EH (cell line): ENCODE measurements at regions not wholly inside any gene's neighbourhood (a gene's known extent, or its start where the extent isn't known, plus 50 kb on each side); places are given as distances from the start of the nearest gene placed in this dataset.
"Not testable (repeated sequence)": the region's sequence is repeated elsewhere in the genome, so short reads cannot be mapped to it uniquely, and the experiment has no call there.

ENCODE experiments used
- DNase-seq: peaks from one replicate; pipeline ENCODE4 v3.0.0-alpha.2; 2015; ENCODE audit warnings: low read depth

DNA sequence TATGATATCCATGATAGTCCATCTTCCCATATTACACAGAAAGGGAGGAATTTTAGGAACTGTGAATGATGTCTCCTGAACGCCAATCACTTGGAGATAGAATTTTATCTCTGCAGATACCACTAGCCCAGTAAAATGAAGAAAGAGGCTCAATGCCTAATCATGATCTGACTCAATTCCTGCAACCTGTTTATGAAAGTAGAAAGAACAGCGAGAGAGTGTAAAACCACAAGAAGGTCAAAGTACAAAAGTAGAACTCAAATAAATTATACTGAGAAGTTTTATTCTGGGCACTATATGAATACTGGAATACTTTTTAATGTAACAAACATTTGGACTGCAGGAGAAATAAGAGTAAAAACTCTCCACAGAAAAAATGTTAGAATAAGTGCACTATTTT is 892.1 kb upstream of the DDX18 start:
- no peak for DNase-seq

DNA sequence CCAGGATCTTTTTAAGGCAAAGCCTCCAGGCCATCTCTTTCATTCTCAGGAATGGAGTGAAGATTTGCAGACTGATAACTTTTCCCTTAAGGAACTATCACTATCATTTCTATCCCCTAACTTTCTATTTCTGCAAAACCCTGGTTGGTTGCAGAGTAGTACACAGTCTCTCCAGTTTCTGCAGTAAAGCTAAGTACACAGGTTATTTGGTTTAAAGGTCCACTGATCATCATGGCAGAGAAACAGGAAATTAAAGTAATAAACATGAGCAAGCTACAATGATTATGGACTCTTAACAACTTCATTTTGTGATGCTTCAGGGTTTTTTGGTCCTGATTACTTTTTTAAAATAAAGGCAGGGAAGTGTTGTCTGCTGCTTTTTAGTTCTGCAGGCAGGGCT is 890.0 kb upstream of the DDX18 start:
- no peak for DNase-seq

DNA sequence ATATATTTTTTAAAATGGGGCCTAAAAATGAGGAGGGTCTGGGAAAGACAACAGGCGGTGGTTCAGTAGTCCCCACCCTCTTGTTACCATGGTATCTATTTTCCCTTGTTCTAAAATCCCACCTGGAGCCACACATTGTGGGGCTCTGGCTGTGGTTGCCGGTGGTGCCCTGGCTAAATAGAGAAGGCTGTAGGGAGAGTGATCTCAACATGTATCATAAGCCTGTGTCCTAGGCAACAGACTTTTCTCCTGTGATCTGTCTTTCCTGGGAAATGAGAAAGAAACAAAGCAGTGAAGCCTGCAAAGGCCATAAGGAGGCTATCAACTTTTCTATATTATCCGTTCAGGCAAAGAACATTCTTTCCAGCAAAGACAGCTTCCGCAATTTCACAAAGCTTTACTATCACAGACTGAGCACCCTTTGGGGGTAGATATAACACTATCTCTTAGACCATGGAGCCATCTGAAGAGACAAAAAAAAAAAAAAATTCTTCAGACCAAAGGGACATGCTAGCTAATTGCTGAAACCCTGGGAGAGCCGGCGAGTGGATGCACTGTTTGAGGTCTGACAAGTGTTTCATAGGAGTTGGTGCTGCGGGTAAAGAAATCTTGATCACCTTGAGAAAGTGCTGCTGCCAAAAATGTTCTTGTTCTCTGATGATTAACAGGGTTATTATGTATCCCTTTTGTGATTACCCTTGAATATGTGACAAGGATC is 879.2 kb upstream of the DDX18 start:
- no peak for DNase-seq

DNA sequence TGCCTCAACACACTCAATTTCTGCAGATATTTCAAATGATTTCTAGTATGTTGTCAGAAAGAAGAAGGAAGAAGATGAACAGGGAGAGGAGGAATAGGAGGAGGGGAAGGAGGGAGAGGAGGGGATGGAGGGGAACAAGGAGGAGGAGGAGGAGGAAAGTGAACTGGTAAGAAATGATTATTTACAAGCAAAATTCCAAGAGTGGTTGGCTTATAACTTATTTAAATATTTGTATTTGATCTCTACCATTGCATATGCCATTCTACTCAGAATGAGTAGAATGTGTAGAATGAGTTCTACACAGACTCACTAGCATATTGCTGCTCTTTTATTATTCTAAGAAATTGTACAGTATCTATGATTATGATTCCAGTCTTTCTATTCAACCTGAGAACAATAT is 866.2 kb upstream of the DDX18 start:
- no peak for DNase-seq

DNA sequence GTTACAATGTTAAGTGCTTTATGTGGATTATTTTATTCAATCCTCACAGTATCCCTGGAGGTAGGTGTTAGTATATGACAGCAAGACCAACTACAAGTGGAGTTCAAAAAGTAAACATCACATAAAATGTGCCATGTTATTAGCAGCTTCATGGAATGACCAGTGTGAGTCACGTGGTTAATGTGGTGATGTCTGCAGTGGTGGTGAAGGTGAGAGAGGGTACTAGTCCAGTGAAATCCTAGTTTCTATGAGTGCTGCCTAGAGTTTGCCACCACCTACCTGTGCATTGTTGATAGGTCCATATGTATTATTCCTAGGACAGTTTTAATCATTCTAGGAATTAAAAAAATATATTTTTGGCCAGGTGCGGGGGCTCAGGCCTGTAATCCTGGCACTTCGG is 865.2 kb upstream of the DDX18 start:
- no peak for DNase-seq

DNA sequence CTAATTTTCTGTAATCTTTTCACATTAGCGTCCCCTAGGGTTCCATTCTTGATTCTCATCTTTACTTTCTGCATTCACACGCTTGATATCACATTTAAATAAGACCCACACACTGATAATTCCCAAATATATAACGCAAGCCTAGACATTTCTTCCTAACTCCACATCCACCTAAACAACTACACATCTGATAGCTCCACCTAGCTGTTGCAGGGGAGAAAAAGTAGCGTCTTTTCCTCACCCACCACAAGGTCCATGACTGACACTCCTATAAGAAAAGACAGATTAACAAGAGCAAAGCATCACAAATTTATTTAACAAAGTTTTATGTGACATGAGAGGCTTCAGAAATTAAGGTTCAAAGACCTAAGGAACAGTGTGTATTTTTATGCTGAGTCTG is 862.2 kb upstream of the DDX18 start:
- DNase-seq = no peak

DNA sequence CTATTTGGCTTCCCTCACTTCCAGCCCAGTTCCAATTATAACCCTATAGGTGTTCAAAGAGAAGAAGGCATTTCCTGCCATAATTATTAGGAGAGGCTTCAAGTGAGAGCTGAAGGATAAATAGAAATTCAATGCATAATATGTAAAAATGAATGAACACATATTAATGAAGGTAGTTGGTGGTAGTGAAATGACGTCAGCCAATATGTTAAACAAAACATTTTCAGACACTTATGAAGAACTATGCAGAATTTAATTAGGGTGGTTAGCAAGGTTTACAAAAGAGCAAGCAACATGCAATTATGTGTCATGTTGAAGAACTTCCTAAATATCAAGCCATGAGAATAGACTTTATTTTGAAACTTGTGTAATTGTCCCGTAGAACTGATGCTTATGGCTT is 858.8 kb upstream of the DDX18 start:
- no peak for DNase-seq

DNA sequence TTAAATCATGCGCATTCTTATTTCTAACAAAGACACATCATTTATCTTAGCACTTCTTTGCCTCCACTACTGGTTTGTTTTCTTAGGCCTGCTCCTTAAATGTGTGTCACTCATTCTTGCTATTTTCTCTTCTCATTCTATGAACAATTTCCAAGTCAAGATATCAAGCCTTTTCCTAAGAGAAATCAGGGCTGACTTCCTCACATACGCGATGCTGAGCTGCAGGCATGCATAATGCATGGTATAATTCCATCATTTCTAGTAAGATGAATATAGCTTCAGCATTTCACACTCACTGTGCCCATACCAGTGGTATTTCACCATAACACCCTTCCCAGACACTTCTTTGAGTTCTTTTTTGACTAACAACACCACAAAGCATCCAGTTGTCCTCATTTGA is 838.9 kb upstream of the DDX18 start:
- no peak for DNase-seq

DNA sequence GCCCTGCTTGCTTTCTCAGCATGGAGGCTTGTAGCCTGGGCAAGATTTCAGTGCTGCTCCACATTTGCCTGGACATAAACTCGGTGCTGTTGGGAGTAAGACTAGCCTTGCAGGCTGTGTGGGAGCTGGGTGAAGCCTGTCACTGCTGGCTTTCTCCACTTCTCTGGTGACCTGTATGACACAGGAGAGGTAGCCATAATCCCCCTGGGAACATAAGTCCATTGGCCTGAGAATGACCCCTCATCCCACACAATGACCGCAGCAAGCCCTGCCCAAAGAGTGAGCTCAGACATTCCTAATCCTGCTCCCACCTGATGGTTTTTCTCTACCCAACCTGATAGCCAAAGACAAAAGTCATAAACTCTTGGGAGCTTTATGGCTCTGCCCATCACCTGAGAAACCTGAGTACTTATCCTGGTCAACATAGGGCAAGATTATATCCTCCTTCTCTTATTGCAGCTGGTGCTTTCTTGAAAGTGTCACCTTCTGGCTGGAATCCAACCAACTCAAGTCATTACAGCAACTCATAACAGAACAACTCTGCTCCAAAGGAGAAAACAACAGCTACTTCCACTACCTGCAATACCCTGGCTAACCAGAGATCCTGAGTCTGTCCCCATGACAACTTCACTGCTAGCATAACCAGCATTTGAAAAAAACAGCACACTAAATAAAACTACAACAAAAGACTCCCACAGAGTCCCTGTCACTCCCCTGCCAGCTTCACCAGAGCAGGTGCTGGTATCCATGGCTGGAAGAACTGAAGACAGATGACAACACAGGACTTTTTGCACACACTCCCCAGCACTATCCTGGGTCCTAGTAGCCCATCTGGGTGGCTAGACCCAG is 834.4 kb upstream of the DDX18 start:
- DNase-seq = no peak

DNA sequence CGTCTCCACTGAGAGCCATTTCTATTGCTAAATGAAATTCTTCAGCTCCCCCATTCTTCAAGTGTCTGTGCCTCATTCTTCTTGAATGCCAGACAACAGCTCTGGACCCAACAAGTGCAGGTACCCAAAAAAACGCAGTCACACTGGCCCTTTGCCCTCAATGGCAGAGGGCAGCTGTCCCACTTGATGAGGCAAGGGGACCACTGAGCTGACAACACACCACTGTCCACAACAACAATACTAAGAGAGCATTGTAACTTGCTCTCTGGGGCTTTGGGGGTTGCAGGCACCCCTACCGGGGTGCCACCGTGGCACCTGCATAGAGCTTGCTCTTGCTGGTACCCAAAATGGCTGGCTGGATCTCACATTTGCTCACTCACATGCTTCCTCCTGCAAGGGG is 827.0 kb upstream of the DDX18 start:
- no peak for DNase-seq

DNA sequence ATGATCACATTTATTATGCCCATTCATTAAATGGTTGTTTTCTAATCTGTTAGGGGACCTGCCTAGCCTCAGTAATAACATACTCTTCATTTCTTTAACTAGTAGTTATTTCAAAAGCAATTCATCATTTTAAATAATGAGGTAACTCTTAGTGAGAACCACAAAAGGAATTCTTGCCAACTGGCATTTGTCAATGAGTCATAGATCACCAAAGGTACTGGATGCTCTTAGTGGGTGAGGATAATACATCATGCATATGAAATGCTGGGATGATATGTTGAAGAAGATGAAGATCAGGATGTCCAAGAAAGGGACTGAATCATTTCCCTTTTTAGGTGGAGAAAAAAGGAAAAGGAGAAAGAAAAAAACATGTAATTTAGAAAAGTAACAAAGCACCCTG is 826.2 kb upstream of the DDX18 start:
- no peak for DNase-seq

DNA sequence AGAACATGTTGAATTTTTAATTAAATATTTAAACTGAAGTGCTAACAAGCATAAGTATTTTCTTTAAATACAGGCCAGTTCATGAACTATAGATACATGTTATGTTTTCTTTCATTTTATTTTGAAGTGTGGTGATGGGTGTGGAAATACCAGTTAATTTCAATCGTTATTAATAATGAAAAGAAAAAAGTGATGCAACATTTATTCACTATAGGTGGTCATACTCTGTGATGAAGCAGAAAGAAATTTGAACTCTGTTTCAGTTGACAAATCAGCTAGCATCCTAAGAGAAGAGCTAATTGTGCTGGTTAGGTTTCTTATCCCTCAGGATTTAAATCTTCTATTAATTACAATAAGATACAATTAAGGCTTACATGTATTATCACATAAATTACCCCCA is 795.1 kb upstream of the DDX18 start:
- DNase-seq = no peak

DNA sequence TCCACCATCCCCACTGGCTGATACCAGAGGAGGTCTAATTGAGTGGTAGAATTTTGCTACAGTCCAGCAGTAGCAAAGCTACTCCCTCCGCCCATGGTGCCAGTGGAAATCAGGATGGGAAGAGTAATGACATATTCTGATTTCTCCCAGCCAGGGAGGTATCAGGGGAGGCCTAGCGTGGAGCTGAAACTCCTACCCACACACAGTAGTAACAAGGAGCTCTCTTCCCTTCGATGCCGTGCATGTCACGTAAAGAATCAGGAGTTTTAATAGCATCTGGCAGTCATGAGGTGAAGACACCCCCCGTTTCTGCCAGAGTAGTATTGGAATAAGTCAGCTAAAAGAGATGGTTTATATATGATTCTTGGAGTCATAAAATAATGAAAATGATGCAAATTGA is 786.8 kb upstream of the DDX18 start:
- DNase-seq = no peak

DNA sequence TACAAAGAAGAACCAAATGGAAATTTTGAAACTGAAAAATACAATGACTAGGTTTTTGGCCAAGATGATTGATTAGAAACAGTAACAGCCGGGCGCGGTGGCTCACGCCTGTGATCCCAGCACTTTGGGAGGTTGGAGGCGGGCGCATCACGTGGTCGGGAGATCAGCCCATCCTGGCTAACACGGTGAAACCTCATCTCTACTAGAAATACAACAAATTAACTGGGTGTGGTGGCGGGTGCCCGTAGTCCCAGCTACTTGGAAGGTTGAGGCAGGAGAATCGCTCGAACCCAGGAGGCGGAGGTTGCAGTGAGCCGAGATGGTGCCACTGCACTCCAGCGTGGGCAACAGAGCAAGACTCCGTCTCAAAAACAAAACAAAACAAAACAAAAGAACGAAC is 785.8 kb upstream of the DDX18 start:
- not testable (repeated sequence) for DNase-seq

DNA sequence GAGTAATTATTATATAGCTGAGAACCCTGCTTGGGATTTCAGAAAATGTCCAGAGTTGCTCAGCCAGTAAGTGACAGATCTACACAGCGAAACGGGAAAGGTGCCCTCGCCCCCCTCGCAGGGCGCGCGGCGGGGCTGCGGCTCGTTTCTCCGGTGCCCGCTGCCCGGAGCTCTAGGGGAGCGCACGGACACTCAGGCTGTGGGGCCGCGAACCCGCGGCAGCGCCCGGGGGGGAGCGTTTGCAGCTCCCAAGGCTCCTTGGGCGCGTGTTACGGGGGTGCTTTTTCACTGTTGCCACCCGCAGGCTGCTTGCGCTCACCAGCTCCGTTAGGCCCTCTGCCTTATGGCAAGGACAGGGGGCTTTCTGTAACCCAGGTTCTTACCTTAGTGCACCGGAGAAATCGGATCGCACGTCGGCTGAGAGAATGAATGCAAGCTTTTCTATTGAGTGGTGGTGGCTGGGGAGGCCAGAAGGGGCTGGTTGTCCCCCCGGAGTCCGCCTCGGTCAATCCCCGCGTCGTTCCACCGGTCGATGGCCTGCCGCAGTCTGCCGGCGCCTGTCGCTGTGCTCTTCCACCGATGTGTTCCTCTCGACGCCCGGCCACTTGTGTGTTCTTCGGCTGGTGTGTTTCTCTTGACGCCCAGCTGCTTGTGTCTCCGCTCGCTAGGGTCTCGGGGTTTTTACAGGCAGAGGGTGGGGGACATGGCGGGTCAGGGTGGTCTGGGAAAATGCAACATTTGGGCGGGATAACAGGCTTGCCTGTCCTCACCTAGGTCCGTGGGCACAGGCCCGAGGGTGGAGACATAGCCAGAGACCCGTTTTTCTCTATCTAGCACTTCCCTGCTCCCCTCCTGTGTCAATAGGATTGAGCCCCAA is 758.8 kb upstream of the DDX18 start:
- DNase-seq = no peak

DNA sequence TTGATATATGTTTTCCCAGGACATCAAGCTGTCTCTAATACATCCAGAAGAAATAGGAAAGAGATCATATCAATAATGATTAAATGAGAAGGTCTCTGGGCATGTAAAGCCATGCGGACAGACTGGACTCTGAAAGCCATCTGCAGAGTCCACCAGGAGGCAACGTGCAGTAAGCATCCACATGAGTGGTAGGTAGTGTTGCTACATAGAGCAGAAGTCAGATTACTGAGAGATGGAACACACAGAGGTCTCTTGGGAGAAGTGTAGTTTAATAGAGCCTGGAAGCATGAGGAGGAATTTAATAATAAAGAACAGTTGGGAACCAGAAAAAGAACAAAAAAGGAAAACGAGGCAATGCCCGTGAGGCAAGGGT is 758.1 kb upstream of the DDX18 start:
- no peak for DNase-seq

DNA sequence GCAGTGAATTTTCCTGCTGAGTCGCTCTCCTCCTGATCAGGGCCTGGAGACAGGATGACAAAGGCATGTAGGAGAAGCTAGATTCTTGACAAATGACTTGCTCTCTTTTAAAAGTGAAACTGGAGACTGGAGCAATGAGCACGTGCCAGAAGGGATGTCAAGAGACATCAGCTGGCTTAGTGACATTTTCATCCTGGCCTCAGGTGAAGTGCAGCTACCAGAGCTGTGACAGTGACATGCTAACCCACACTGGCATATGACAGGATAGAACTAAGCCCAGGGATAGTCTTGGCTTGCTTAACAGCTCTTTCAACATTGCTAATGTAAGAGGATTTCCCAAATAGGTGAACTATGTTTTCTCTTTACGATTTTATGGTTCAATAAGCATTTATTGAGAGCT is 757.5 kb upstream of the DDX18 start:
- DNase-seq = no peak

DNA sequence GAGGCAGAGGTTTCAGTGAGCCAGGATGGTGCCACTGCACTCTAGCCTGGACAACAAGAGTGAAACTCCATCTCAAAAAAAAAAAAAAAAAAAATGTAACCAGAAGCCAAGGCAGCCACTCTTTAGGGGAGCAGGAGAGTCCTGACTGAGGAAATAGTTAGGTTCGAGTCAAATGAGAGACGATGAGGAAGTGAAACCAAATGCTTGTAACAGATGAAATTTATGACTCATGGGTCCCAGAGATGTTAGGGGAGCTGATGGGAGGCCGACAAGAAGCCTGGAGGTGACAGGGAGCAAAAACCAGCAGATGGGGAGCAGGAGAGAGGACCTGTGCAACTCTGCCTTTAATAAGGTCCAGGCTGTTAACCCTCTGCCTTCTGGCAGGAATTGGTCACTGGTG is 756.1 kb upstream of the DDX18 start:
- no peak for DNase-seq

DNA sequence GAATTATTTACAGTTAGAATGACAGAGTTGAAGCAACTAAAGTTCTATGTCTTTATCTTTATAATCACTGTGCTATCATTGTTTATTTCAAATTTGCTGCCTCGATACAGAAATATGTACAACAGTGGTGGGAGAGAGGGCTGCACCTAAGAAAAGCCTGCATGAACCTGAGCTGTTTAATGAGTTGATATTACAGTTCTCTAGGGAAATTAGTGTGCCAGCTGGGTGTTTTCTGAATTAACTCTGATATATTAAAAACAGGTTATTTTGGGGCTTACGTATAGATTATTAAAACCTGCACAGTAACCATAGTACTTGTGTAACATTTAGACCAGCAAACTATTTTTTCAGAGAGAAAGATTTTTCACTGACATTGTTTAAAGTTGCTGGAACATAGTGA is 750.5 kb upstream of the DDX18 start:
- no peak for DNase-seq

DNA sequence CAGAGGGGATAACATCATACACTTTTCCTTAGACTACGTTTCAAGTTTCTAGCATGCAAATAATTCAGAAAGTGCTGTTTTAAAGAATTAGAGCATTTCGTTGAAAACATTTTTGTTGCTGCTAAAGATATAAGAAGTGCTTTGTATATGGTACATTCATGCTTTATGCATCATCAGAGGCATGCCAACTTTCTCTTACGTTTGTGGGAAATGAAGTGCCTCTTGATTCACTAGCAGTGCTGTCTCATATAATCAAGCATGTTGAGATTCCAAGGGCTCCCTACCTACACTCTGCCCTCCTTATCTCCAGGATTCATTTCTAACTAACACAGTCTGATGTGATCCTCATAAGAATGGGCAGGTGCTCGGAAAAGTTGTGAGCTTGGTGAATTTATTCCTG is 748.6 kb upstream of the DDX18 start:
- no peak for DNase-seq

DNA sequence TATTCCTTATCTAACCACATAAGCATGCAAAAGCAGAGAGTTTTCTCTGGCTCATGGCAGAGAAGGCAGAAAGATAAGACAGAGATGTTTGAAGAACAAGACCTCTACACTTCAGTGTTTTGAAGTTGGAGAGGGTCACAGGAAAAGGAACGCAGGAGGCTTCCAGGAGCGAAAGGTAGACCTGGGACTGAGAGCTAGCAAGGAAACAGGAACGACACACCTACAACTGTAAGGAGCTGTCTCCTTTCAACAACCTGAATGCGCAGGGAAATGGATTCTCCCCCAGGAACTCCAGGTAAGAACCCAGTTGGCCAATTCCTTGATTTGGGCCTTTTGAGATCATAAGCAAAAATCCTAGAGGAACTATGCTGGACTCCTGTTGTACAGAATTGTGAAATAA is 746.6 kb upstream of the DDX18 start:
- no peak for DNase-seq

DNA sequence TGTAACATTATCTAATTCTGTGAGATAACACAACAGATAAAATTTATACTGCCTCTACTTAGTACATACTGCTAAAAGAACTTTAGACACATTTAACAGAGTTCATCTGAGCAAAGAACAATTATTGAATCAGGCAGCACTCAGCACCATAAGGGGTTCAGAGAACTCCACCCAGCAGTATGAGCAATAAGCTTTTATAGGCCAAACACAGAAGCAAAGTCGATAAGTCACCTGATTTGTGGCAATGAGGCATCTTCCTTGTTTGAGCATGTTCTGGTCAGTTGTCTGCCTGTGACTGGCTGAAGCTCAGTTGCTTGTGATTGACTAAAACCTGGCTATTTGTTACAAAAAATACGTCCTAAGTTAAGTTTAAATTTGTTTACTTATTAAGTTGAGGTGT is 746.1 kb upstream of the DDX18 start:
- DNase-seq = no peak

DNA sequence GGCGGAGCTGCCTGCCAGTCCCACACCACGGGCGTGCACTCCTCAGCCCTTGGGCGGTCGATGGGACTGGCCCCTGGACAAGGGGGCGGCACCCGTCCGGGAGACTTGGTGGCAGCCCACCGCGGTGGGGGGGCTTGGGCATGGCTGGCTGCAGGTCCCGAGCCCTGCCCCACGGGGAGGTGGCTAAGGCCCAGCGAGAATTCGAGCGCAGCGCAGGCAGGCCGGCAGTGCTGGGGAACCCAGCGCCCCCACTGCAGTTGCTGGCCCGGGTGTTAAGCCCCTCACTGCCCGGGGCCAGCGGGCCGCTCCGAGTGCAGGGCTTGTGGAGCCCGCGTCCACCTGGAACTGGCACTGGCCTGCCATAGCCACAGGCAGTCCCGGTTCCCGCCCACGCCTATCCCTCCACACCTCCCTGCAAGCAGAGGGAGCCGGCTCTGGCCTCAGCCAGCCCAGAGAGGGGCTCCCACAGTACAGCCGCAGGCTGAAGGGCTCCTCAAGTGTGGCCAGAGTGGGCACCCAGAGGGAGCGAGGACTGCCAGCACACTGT is 742.9 kb upstream of the DDX18 start:
- no peak for DNase-seq
